ENCODE measurements at regions not wholly inside any gene's neighbourhood (a gene's known extent, or its start where the extent isn't known, plus 50 kb on each side); places are given as distances from the start of the nearest gene placed in this dataset.
"Not testable (repeated sequence)": the region's sequence is repeated elsewhere in the genome, so short reads cannot be mapped to it uniquely, and the experiment has no call there.

GRCh38 chr4:30148828-30149227 lies 571.3 kb upstream of the PCDH7 start:
- not testable (repeated sequence) for DNase-seq

GRCh38 chr4:30149539-30149938 lies 570.6 kb upstream of the PCDH7 start:
- not testable (repeated sequence) for DNase-seq

GRCh38 chr4:30153427-30153826 lies 566.7 kb upstream of the PCDH7 start:
- DNase-seq, result no peak

GRCh38 chr4:30160140-30160539 lies 560.0 kb upstream of the PCDH7 start:
- no peak for DNase-seq

GRCh38 chr4:30172416-30172815 lies 547.8 kb upstream of the PCDH7 start:
- DNase-seq, result no peak

- DNase-seq, result no peak
Observed at GRCh38 chr4:30181512-30181911, 538.7 kb upstream of the PCDH7 start.

- DNase-seq, result no peak
Observed at GRCh38 chr4:30181918-30182317, 538.3 kb upstream of the PCDH7 start.

GRCh38 chr4:30182786-30183185 lies 537.4 kb upstream of the PCDH7 start:
- DNase-seq, result no peak

GRCh38 chr4:30191902-30192301 lies 528.3 kb upstream of the PCDH7 start:
- no peak for DNase-seq

- DNase-seq, result no peak
Observed at GRCh38 chr4:30207389-30207788, 512.8 kb upstream of the PCDH7 start.

- no peak for DNase-seq
Observed at GRCh38 chr4:30208731-30209435, 511.3 kb upstream of the PCDH7 start.

- not testable (repeated sequence) for DNase-seq
Observed at GRCh38 chr4:30215973-30216372, 504.2 kb upstream of the PCDH7 start.

- DNase-seq, result no peak
Observed at GRCh38 chr4:30245140-30245539, 475.0 kb upstream of the PCDH7 start.

- DNase-seq, result no peak
Observed at GRCh38 chr4:30256116-30256832, 463.9 kb upstream of the PCDH7 start.

GRCh38 chr4:30258949-30259348 lies 461.2 kb upstream of the PCDH7 start:
- no peak for DNase-seq

- no peak for DNase-seq
Observed at GRCh38 chr4:30262379-30262778, 457.8 kb upstream of the PCDH7 start.

GRCh38 chr4:30264465-30264864 lies 455.7 kb upstream of the PCDH7 start:
- DNase-seq, result no peak

- no peak for DNase-seq
Observed at GRCh38 chr4:30265716-30266115, 454.5 kb upstream of the PCDH7 start.

GRCh38 chr4:30268370-30268769 lies 451.8 kb upstream of the PCDH7 start:
- no peak for DNase-seq

- DNase-seq, result no peak
Observed at GRCh38 chr4:30269850-30270249, 450.3 kb upstream of the PCDH7 start.

GRCh38 chr4:30281986-30282385 lies 438.2 kb upstream of the PCDH7 start:
- no peak for DNase-seq

- no peak for DNase-seq
Observed at GRCh38 chr4:30283336-30283735, 436.8 kb upstream of the PCDH7 start.

- DNase-seq, result no peak
Observed at GRCh38 chr4:30294295-30294694, 425.9 kb upstream of the PCDH7 start.
